Omental fat pad (tissue), 3 donors: ENCODE measurements at regions not wholly inside any gene's neighbourhood (a gene's known extent, or its start where the extent isn't known, plus 50 kb on each side); places are given as distances from the start of the nearest gene placed in this dataset.
"Not testable (repeated sequence)": the region's sequence is repeated elsewhere in the genome, so short reads cannot be mapped to it uniquely, and the experiment has no call there.

Source experiments
- ATAC-seq: fragments of 150-250 bp; one replicate; pipeline ENCODE4 v1.9.1; 2016; ENCODE audit warnings: mild to moderate bottlenecking, moderate library complexity; ENCODE audit not compliant: low FRiP score
- DNase-seq: peaks from one replicate; pipeline ENCODE4 v3.0.0-alpha.2; 2019; ENCODE audit warnings: low spot score
- TF ChIP-seq, protein P1 (sequence below), 3 donors: fragments of 450-650 bp; IDR thresholded peaks; one replicate each; pipeline ENCODE4 v1.5.1; 2016 to 2017; ENCODE audit warnings: antibody characterized with exemption in 3 of 3, mild to moderate bottlenecking in 3 of 3, moderate library complexity in 2 of 3

DNA sequence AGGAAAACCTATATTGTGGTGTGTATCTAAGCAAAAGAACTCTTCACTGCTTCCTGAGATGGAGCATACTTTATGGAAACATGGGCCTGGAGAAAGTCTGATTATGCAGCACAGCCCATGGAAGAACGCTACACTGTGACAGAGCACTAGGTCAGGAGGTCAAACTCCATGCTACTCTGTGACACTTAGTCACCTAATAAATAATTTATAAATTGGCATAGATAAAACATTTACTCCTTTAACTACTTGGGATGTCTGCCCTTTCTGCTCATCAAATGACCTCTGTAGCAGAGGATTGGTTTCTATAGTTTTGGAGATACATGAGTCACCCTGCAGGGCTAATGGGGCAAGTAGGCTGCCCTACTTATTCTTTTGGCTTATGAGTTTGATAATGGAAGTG lies 134.7 kb upstream of the BANK1 start:
- DNase-seq (no peak), ATAC-seq (no peak)
- TF ChIP-seq, protein P1, sequence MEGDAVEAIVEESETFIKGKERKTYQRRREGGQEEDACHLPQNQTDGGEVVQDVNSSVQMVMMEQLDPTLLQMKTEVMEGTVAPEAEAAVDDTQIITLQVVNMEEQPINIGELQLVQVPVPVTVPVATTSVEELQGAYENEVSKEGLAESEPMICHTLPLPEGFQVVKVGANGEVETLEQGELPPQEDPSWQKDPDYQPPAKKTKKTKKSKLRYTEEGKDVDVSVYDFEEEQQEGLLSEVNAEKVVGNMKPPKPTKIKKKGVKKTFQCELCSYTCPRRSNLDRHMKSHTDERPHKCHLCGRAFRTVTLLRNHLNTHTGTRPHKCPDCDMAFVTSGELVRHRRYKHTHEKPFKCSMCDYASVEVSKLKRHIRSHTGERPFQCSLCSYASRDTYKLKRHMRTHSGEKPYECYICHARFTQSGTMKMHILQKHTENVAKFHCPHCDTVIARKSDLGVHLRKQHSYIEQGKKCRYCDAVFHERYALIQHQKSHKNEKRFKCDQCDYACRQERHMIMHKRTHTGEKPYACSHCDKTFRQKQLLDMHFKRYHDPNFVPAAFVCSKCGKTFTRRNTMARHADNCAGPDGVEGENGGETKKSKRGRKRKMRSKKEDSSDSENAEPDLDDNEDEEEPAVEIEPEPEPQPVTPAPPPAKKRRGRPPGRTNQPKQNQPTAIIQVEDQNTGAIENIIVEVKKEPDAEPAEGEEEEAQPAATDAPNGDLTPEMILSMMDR (IDR thresholded peaks at IDR 0.05): no peak

DNA sequence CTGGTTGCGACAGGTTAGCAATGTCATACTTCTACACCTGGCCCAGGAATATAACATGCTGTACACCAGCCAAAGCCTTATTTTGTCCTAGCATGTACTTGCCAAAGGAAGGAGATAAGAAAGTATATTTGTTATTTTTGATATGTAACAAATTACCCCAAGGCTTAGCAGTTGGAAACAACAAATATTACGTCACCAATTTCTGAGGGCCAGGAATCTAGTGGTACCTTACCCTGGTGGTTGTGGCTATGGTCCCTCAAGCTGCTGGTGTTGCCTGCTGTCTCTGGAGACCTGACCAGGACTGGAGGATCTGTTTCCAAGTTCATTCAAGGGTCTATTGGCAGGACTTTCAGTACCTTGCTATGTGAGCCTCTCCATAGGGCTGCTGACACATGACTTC lies 135.5 kb upstream of the BANK1 start:
- ATAC-seq (no peak), DNase-seq (no peak)
- TF ChIP-seq, protein P1 (IDR thresholded peaks at IDR 0.05): no peak

DNA sequence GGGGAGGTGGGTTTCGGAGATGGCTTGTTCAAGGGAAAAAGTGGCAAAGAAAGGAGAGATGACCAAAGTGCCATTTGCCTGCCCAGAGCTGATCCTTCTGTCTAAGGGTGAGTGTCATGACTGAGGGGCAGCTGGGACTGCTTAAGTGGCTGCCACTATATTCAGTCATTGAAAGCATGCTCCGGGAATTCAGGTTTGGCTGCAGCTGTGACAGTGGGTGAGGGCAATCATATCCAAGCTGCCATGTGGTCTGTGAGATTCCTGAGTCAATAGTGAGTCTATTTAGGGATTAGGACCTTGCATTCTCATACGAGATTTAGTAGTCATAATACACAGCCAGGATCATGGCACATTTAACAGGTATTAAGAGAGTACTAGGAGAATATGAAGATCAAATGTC lies 138.8 kb upstream of the BANK1 start:
- ATAC-seq: no peak
- TF ChIP-seq, protein P1 (IDR thresholded peaks at IDR 0.05): no peak
- DNase-seq: no peak

DNA sequence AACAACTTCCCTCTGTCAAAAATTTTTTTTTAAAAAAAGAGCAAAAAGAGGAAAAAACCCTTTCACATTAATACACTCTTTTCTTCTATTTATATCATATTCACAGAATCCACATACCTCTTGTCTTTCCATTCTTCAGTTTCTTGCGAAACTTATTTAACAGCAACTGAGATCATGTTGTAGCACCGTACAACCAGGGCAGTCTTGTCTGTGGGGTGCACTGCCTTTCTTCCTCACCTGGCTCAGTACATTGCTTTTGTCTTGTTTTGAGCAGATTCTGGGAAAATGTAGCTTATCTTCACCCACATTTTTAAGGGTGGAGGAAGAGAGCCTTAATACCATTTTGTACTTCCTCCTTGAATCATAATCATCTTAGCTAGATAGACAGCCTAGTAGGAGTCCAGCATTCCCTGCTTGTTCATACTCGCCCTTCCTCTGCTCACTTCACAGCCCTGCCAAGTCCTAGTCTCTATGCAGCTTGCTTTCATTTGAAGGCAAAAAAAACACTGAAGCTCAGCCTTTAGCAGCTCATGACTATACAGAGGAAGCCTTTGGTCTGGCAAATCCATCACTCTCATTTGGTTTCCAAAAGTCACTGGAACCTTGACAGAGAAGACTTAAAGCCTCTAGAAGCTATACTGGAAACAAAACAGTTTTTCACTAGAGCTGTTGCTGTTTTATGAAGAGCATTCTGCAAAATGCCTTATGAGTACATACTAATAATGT lies 140.6 kb upstream of the BANK1 start:
- no peak for DNase-seq
- ATAC-seq: peak; percentile 86
- TF ChIP-seq, protein P1 (IDR thresholded peaks at IDR 0.05): no peak

DNA sequence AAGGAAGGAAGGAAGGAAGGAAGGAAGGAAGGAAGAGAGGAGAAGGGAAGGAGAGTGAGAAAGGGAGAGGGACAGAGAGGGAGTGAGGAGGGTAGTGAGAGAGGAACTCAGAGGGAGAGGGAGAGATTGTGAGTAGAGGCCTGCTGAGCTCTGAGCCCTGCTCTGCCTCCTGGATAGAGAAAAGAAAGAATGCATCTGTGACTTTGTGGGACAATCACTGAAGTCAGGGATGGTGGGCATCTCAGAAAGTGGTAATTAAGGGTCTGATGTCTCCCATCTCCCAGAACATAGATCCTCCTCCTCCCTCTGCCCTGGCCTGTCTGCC lies 142.9 kb upstream of the BANK1 start:
- no peak for ATAC-seq
- no peak for DNase-seq
- TF ChIP-seq, protein P1 (IDR thresholded peaks at IDR 0.05): no peak

DNA sequence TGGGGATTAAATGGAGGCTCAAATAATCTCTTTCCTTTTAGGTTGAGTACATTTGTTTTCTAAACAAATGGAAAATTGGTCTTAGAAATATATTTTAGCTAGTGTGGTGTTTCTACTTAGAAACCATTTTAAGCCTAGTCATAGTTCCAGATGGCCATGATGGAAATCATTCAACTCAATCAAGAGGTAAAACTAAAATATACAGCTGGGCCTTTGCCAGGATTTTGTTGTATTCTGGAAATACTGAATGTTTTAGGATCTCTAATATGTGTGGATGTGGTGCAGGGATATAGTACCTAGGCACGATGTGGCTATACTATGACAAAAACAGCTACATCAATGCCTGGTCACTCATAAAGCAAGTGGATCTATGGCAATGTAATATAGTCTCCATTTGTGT lies 146.0 kb upstream of the BANK1 start:
- DNase-seq (no peak), ATAC-seq (no peak)
- TF ChIP-seq, protein P1 (IDR thresholded peaks at IDR 0.05): no peak

DNA sequence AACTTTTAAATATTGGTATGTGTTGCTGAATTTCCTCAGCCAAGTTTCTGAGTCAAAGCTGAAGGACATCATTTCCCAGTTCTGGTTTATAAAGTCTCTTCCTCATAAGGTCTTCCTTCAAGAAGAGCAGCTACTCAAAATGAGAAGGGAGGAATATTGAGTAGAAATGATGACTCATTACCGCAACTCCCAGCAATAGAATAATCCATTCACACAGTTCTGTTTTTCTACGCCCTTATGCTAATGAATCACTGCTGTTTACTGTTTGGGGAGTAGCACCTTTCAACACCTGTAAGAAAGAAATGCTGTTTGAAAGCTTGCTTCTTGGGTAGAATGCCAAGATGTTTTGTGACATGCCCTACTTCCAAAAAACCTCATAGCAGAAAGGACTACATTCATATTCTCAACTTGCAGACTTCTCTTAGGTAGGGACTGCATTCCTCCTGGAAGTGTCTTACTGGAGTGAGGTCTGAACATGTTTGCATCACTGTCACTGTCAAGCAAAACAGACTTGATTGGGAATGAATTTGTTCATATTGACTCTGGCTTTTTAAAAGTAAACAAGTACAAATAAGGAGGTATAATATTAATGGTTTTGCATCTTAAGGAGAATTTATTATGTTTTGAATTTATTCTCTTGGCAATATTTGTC lies 147.2 kb upstream of the BANK1 start:
- ATAC-seq (no peak), DNase-seq (no peak)
- TF ChIP-seq, protein P1 (IDR thresholded peaks at IDR 0.05): no peak

DNA sequence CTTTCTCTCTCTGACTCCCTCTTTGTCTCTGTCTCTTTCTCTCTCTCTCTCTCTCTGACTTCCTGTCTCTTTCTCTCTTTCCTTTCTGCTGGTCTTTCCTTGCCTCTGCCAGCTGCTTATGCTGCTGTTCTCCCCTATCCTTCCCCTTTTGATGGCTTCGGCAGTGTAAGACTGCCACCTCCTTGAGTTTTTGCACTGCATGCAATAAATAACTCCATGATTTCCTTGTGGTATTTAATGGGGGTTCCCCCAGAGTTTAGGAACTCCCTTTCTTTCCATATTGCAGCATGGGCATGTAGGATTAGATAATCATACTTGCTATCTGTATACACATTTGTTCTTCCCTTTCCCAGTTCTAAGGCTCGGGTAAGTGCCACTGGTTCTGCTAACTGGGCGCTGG lies 157.8 kb upstream of the BANK1 start:
- not testable (repeated sequence) for DNase-seq, ATAC-seq
